Stomach (tissue), 8 donors: ENCODE measurements at regions not wholly inside any gene's neighbourhood (a gene's known extent, or its start where the extent isn't known, plus 50 kb on each side); places are given as distances from the start of the nearest gene placed in this dataset.

Experiments
- DNase-seq, 2 donors: peaks; one replicate each; pipeline versions ENCODE4 v3.0.0 to v3.0.0-alpha.2; 2013 to 2019
- H3K27ac ChIP-seq, 5 donors: fragments of 200-600 bp in 4 of 5; sonication (generic) in 4 of 5; one replicate each; pipeline ENCODE4 v1.5.1; 2013 to 2019; ENCODE audit warnings: mild to moderate bottlenecking in 1 of 5, moderate library complexity in 1 of 5
- H3K27me3 ChIP-seq, 3 donors: fragments of 200-600 bp; sonication (generic); one replicate each; pipeline ENCODE4 v1.5.1; 2017 to 2019; ENCODE audit warnings: mixed run types in 1 of 3
- H3K36me3 ChIP-seq, 4 donors: fragments of 200-600 bp; sonication (generic); 1 replicate in 3 of 4; 2 replicates in 1 of 4; pipeline ENCODE4 v1.5.1; 2016 to 2019
- H3K4me1 ChIP-seq, 4 donors: fragments of 200-600 bp; sonication (generic); one replicate each; pipeline ENCODE4 v1.5.1; 2016 to 2019
- H3K4me3 ChIP-seq, 4 donors: fragments of 200-600 bp; sonication (generic) in 3 of 4; one replicate each; pipeline ENCODE4 v1.5.1; 2016 to 2019; ENCODE audit warnings: mild to moderate bottlenecking in 1 of 4
- H3K9me3 ChIP-seq, 4 donors: fragments of 200-600 bp; sonication (generic); one replicate each; pipeline ENCODE4 v1.5.1; 2016 to 2019
- CTCF ChIP-seq, 7 experiments: fragments of 450-650 bp in 4 of 7; fragments of 200-600 bp in 3 of 7; sonication (generic) in 3 of 7; IDR thresholded peaks; one replicate each; pipeline ENCODE4 v1.5.1; 2016 to 2019; ENCODE audit warnings: antibody characterized with exemption in 7 of 7, control low read depth in 2 of 7, mild to moderate bottlenecking in 1 of 7
- EP300 ChIP-seq: sonication (generic); formaldehyde crosslinking; IDR thresholded peaks from one replicate; pipeline ENCODE4 v1.6.1; 2017; ENCODE audit warnings: antibody characterized with exemption
- POLR2A ChIP-seq, 4 donors: fragments of 450-650 bp; IDR thresholded peaks; one replicate each; pipeline ENCODE4 v1.6.1; 2016; ENCODE audit warnings: antibody characterized with exemption in 4 of 4, control low read depth in 2 of 4, mild to moderate bottlenecking in 1 of 4, moderate library complexity in 1 of 4
- POLR2AphosphoS5 ChIP-seq, 3 donors: sonication (generic); formaldehyde crosslinking; IDR thresholded peaks; one replicate each; pipeline ENCODE4 v1.6.1; 2016; ENCODE audit warnings: antibody characterized with exemption in 3 of 3
- WGBS, 5 donors: extraction: QIAGEN DNeasy Blood & Tissue Kit in 3 of 5; methylation state at CpG; one replicate each; pipeline versions ENCODE4 v1.1.5 to v1.1.7; 2013 to 2018; 5-methylcytosine and 5-hydroxymethylcytosine counted together
- intact Hi-C: fragments of 100-400 bp; cut with DNase I; formaldehyde crosslinking; loops from one replicate; pipeline ENCODE4 v1.15.1; 2023; ENCODE audit warnings: low total_unique reads
- donor health status: healthy with polysubstance abuse.
- donor health status: Bipolar disorder and iron deficiency.
- donor health status: healthy.

- Histone ChIP-seq H3K36me3 (no peaks in the 10 kb centered on the region), H3K4me3 (no peak overlapping the region), H3K27me3 (peaks cover 0 to 7% (median 0%) of the 10 kb centered on the region in 3 donors), H3K27ac (no peak overlapping the region), H3K4me1 (no peaks in the 10 kb centered on the region), H3K9me3 (no peaks in the 10 kb centered on the region)
- intact Hi-C loops: no loop called here
- no peak for TF ChIP-seq CTCF (IDR thresholded peaks at IDR 0.05)
- WGBS, 5 donors: 78 to 91% (median 89%) methylated on average over 6 of the region's 6 CpGs
- no peak for DNase-seq
Observed at GRCh38 chr17:6019959-6020358, 50.2 kb upstream of the WSCD1 start.

DNA sequence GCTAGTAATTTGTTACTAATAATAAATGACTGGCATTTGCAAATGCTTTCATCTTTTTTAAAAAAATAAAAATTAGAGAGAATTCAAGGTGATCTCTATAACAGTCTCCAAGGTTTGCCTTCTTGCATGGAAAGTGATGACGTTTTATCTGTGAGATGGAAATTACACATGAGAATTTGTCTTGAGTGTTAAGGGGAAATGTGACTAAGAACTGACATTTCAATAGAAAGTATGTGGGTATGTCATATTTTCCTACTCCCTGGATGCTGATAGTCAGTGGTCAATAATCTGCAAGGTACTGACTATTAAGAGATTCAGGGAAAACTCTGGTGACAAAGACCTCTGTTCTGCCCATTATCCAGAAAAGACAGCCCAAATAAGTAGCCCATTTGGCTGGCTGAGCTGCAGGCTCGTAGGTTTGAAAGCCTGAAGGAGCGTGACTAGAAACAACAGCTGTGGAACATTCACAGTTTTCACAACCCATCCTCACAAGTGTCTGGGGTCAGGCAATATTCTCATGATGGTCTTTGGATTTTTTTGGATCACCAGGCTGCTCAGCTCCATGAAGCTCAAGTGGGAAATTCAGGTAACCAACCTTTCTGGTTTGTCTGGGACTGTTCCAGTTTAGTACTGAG, 49.7 kb upstream of the WSCD1 start:
- 49 to 72% (median 68%) methylated on average over 3 of the region's 3 CpGs for WGBS, 5 donors

More for the DNA sequence above, 49.7 kb upstream of the WSCD1 start:
- Histone ChIP-seq H3K27me3 (peaks cover 0 to 7% (median 0%) of the 10 kb centered on the region in 3 donors), H3K9me3 (no peaks in the 10 kb centered on the region), H3K4me1 (no peaks in the 10 kb centered on the region), H3K4me3 (no peak overlapping the region), H3K27ac (no peak overlapping the region), H3K36me3 (no peaks in the 10 kb centered on the region)
- no peak for TF ChIP-seq POLR2AphosphoS5 (IDR thresholded peaks at IDR 0.05)
- TF ChIP-seq EP300: no peak
- no peak for TF ChIP-seq POLR2A (IDR thresholded peaks at IDR 0.05)
- no peak for TF ChIP-seq CTCF (IDR thresholded peaks at IDR 0.05)
- DNase-seq: no peak
- intact Hi-C loops: no loop called here
